Motor neuron (in vitro differentiated cells): ENCODE measurements at regions not wholly inside any gene's neighbourhood (a gene's known extent, or its start where the extent isn't known, plus 50 kb on each side); places are given as distances from the start of the nearest gene placed in this dataset.
A peak's percentile ranks its signal among the peaks of the same experiment; 100 is the strongest.

Experiments
- ATAC-seq, 8 experiments: fragments of 200-7000 bp; cut with Tn5 transposase; replicated peaks in 6 of 8; 2 replicates each; pipeline ENCODE4 v1.8.0; 2021; ENCODE audit warnings: mild to moderate bottlenecking in 8 of 8, moderate library complexity in 8 of 8
- H3K27ac ChIP-seq, 2 donors: fragments of 250-450 bp; sonication (Bioruptor Pico); 2 replicates each; pipeline ENCODE4 v1.9.0; 2021; ENCODE audit warnings: antibody characterized with exemption in 2 of 2, mild to moderate bottlenecking in 2 of 2, moderate library complexity in 1 of 2
- H3K4me1 ChIP-seq, 2 donors: fragments of 250-450 bp; sonication (Bioruptor Pico); replicated peaks in 1 of 2; 2 replicates each; pipeline ENCODE4 v1.6.1; 2021; ENCODE audit warnings: antibody characterized with exemption in 2 of 2, mild to moderate bottlenecking in 2 of 2, moderate library complexity in 1 of 2
- H3K4me3 ChIP-seq, 5 donors: fragments of 250-450 bp; sonication (Bioruptor Pico); 2 replicates each; pipeline ENCODE4 v1.9.0; 2021; ENCODE audit warnings: antibody characterized with exemption in 5 of 5, mild to moderate bottlenecking in 5 of 5, moderate library complexity in 4 of 5
- WGBS, 10 experiments: fragments of 450-650 bp; shearing (Covaris generic); methylation state at CpG; one replicate each; pipeline ENCODE4 v1.0.0; 2022; 5-methylcytosine and 5-hydroxymethylcytosine counted together
- in situ Hi-C, 9 experiments: fragments of 400-800 bp; cut with MboI; loops; one replicate each; pipeline ENCODE4 v1.15.0; 2021; ENCODE audit warnings: low sequenced_read_pairs in 9 of 9, low pct_unique_long_range_greater_than_20kb in 2 of 9; ENCODE audit not compliant: unreplicated experiment in 9 of 9

DNA sequence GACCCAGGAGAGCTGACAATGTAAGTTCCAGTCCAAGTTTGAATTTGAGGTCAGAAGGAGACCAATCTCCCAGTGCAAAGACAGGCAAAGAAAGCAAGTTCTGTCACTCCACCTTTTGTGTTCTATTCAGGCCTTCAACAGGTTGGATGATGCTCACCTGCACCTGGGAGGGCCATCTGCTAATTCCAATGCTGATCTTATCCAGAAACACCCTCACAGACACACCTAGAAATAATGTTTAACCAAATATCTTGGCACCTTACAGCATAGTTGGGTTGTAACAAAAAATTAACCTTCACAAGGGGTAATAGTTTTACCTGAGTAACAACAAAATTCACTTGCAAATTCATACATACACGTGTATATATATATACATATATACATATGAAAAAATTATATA lies 190.8 kb downstream of the DIRAS2 start:
- in situ Hi-C loops: no loop called here
- ATAC-seq: no peak
- Histone ChIP-seq H3K27ac (no peak overlapping the region), H3K4me1 (peaks cover 3 to 7% of the 10 kb centered on the region in 2 donors), H3K4me3 (no peak overlapping the region)
- WGBS, 10 experiments: 0 to 78% (median 0%) methylated on average over 1 of the region's 1 CpG; no CpG with 5 or more reads in 3 of the 10 experiments

GRCh38 chr9:90455316-90455715 lies 187.3 kb downstream of the DIRAS2 start:
- in situ Hi-C loops: no loop called here
- Histone ChIP-seq H3K4me3 (no peak overlapping the region), H3K4me1 (peaks cover 2 to 11% of the 10 kb centered on the region in 2 donors), H3K27ac (no peak overlapping the region)
- 0 to 100% (median 83%) methylated on average over 1 to 4 of the region's 4 CpGs; no CpG with 5 or more reads in 1 of the 10 experiments for WGBS, 10 experiments
- no peak for ATAC-seq

GRCh38 chr9:90457386-90458190 lies 185.0 kb downstream of the DIRAS2 start:
- no peak overlapping the region for H3K27ac ChIP-seq
- peaks cover 2 to 11% of the 10 kb centered on the region in 2 donors for H3K4me1 ChIP-seq
- ATAC-seq: peak in 5 of 8 experiments; percentile 21 to 67 (median 45)
- WGBS, 10 experiments: 0 to 100% (median 62%) methylated on average over 1 to 8 of the region's 9 CpGs
- no peak overlapping the region for H3K4me3 ChIP-seq
- in situ Hi-C loops: no loop called here

- in situ Hi-C loops: no loop called here
- 0 to 100% (median 60%) methylated on average over 1 to 4 of the region's 4 CpGs; no CpG with 5 or more reads in 3 of the 10 experiments for WGBS, 10 experiments
- Histone ChIP-seq H3K4me3 (no peak overlapping the region), H3K4me1 (peaks cover 2 to 11% of the 10 kb centered on the region in 2 donors), H3K27ac (no peak overlapping the region)
- peak in 1 of 8 experiments; percentile 37 for ATAC-seq
Measured at GRCh38 chr9:90458485-90458884, 184.1 kb downstream of the DIRAS2 start.

- 5 to 100% (median 75%) methylated on average over 1 to 4 of the region's 4 CpGs; no CpG with 5 or more reads in 1 of the 10 experiments for WGBS, 10 experiments
Measured at GRCh38 chr9:90459321-90459720, 183.3 kb downstream of the DIRAS2 start.

GRCh38 chr9:90460220-90460619 lies 182.4 kb downstream of the DIRAS2 start:
- peak in 1 of 8 experiments; percentile 32 for ATAC-seq
- H3K27ac ChIP-seq: no peak overlapping the region
- WGBS, 10 experiments: 5 to 85% (median 53%) methylated on average over 2 to 7 of the region's 7 CpGs; no CpG with 5 or more reads in 2 of the 10 experiments
- in situ Hi-C loops: no loop called here
- H3K4me1 ChIP-seq: peaks cover 15 to 22% of the 10 kb centered on the region in 2 donors
- no peak overlapping the region for H3K4me3 ChIP-seq

More at GRCh38 chr9:90459321-90459720, 183.3 kb downstream of the DIRAS2 start:
- no peak for ATAC-seq
- Histone ChIP-seq H3K4me1 (peaks cover 6 to 14% of the 10 kb centered on the region in 2 donors), H3K27ac (no peak overlapping the region), H3K4me3 (no peak overlapping the region)
- in situ Hi-C loops: no loop called here

GRCh38 chr9:90464978-90465377 lies 177.6 kb downstream of the DIRAS2 start:
- ATAC-seq: peak; percentile 67 to 93 (median 84)
- Histone ChIP-seq H3K27ac (no peak overlapping the region), H3K4me3 (no peak overlapping the region), H3K4me1 (peaks cover 23 to 36% of the 10 kb centered on the region in 2 donors)
- in situ Hi-C loops: no loop called here
- WGBS, 10 experiments: 0 to 57% (median 7%) methylated on average over 2 of the region's 2 CpGs; no CpG with 5 or more reads in 4 of the 10 experiments

GRCh38 chr9:90466441-90466840 lies 176.2 kb downstream of the DIRAS2 start:
- WGBS, 10 experiments: 0 to 100% (median 80%) methylated on average over 1 to 3 of the region's 3 CpGs; no CpG with 5 or more reads in 1 of the 10 experiments
- Histone ChIP-seq H3K4me3 (no peak overlapping the region), H3K27ac (no peak overlapping the region), H3K4me1 (peaks cover 25 to 37% of the 10 kb centered on the region in 2 donors)
- no peak for ATAC-seq
- in situ Hi-C loops: no loop called here

DNA sequence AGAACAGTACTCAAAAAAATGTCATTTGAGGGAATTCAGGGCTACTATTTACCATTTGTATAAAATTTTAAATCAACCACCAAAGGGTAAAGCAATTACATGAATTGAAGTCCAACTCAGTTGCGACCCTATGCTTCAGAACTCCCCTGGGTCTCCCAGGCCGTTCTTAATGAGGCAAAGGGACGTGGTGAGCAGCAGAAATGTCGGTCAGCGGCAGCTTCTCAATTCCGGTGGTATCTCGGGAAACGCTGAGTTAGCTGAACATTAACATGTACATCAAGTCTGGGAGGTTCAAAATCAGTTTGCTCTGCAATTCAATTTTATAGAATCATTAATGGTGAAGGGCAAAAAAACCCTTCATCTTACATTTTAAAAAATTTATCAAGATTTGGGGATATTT lies 173.2 kb downstream of the DIRAS2 start:
- peak overlapping the region in 1 of 2 donors; percentile 12 for H3K27ac ChIP-seq
- peak in 4 of 8 experiments; percentile 36 to 70 (median 48) for ATAC-seq
- 6 to 72% (median 47%) methylated on average over 1 to 8 of the region's 8 CpGs for WGBS, 10 experiments
- in situ Hi-C loops: no loop called here
- H3K4me3 ChIP-seq: no peak overlapping the region
- peaks cover 20 to 33% of the 10 kb centered on the region in 2 donors for H3K4me1 ChIP-seq

GRCh38 chr9:90469865-90470387 lies 172.7 kb downstream of the DIRAS2 start:
- H3K27ac ChIP-seq: peak overlapping the region in 1 of 2 donors; percentile 12
- WGBS, 10 experiments: 0 to 96% (median 59%) methylated on average over 1 to 6 of the region's 6 CpGs; no CpG with 5 or more reads in 1 of the 10 experiments
- ATAC-seq: peak; percentile 53 to 77 (median 70)
- no peak overlapping the region for H3K4me3 ChIP-seq
- in situ Hi-C loops: no loop called here
- H3K4me1 ChIP-seq: peaks cover 15 to 28% of the 10 kb centered on the region in 2 donors

GRCh38 chr9:90476058-90476457 lies 166.6 kb downstream of the DIRAS2 start:
- Histone ChIP-seq H3K4me3 (no peak overlapping the region), H3K27ac (no peak overlapping the region), H3K4me1 (no peaks in the 10 kb centered on the region)
- no peak for ATAC-seq
- in situ Hi-C loops: no loop called here

DNA sequence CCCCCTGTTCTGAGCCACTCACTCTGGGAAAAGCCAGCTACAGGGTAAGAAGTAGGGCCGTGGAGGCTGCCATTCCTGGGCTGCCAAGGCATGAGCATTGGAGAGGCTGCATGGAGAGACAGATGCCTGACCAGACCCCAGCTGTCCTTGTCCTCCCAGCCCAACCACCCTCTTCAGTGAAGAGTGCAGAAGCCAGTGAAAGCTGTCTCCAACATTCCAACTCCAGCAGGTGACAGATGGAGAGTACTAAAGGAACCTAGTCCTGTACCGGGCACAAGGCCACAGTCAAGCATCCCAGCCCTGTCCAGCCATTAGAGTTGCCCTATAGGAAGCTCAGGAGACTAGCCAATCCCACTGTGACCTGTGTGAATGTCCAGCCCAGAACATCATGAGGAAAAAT lies 165.1 kb downstream of the DIRAS2 start:
- 40 to 100% (median 83%) methylated on average over 1 of the region's 2 CpGs; no CpG with 5 or more reads in 6 of the 10 experiments for WGBS, 10 experiments
- H3K27ac ChIP-seq: no peak overlapping the region
- H3K4me3 ChIP-seq: no peak overlapping the region
- H3K4me1 ChIP-seq: no peaks in the 10 kb centered on the region
- in situ Hi-C loops: no loop called here
- no peak for ATAC-seq

- WGBS, 10 experiments: 0 to 100% (median 81%) methylated on average over 1 to 6 of the region's 6 CpGs
Measured at GRCh38 chr9:90478821-90479220, 163.8 kb downstream of the DIRAS2 start.

More at GRCh38 chr9:90478821-90479220, 163.8 kb downstream of the DIRAS2 start:
- ATAC-seq: no peak
- in situ Hi-C loops: no loop called here
- H3K4me3 ChIP-seq: no peak overlapping the region
- H3K4me1 ChIP-seq: no peaks in the 10 kb centered on the region
- no peak overlapping the region for H3K27ac ChIP-seq
